Large intestine (tissue), 3 donors: ENCODE measurements at regions not wholly inside any gene's neighbourhood (a gene's known extent, or its start where the extent isn't known, plus 50 kb on each side); places are given as distances from the start of the nearest gene placed in this dataset.

Experiments
- DNase-seq, 2 donors: peaks; one replicate each; pipeline versions ENCODE4 v3.0.0 to v3.0.0-alpha.2; 2013
- H3K27ac ChIP-seq: one replicate; pipeline ENCODE4 v1.5.1; 2013; ENCODE audit warnings: low read length
- H3K27me3 ChIP-seq: 2 replicates; pipeline ENCODE4 v1.6.1; 2013; ENCODE audit warnings: low read length; ENCODE audit not compliant: control insufficient read depth, insufficient read depth
- H3K36me3 ChIP-seq: 2 replicates; pipeline ENCODE4 v1.6.1; 2013; ENCODE audit warnings: low read length; ENCODE audit not compliant: control insufficient read depth, insufficient read depth
- H3K4me1 ChIP-seq: one replicate; pipeline ENCODE4 v1.6.1; 2013; ENCODE audit warnings: low read length; ENCODE audit not compliant: control insufficient read depth, insufficient read depth
- H3K4me3 ChIP-seq: one replicate; pipeline ENCODE4 v1.5.1; 2013; ENCODE audit warnings: low read length
- H3K9me3 ChIP-seq: one replicate; pipeline ENCODE4 v1.6.1; 2013; ENCODE audit warnings: mild to moderate bottlenecking, low read depth, low read length, moderate library complexity; ENCODE audit not compliant: control insufficient read depth
- WGBS: methylation state at CpG from one replicate; pipeline ENCODE4 v1.1.5; 2013; ENCODE audit warnings: low lambda C conversion rate; ENCODE audit not compliant: insufficient coverage; 5-methylcytosine and 5-hydroxymethylcytosine counted together

DNA sequence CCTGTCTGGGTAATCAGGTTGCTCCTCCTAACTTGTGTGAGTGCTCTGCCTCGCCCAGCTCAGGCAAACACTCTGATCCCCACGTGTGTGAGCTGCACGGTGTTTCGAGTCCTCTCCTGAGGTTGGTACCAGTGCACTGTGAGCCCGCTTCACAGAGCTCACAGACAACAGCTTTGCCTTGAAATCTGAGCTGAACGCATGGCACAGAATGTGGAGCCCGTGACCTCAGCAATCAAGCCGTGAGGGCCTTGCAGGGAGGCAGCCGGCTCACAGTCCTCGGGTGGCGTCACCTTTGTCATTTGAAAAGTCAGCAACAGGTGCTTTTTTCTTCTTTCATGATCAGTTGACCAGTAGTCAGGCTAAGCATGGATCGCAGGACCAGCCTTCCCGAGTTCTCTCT lies 60.2 kb upstream of the ADGRA1 start:
- no peak for DNase-seq
- H3K4me3 ChIP-seq = no peak overlapping the region
- peaks cover 3% of the 10 kb centered on the region for H3K9me3 ChIP-seq
- no peaks in the 10 kb centered on the region for H3K36me3 ChIP-seq
- no peak overlapping the region for H3K27ac ChIP-seq
- no CpG with 5 or more reads among the region's 13 CpGs for WGBS
- no peaks in the 10 kb centered on the region for H3K4me1 ChIP-seq
- peaks cover 30% of the 10 kb centered on the region for H3K27me3 ChIP-seq

DNA sequence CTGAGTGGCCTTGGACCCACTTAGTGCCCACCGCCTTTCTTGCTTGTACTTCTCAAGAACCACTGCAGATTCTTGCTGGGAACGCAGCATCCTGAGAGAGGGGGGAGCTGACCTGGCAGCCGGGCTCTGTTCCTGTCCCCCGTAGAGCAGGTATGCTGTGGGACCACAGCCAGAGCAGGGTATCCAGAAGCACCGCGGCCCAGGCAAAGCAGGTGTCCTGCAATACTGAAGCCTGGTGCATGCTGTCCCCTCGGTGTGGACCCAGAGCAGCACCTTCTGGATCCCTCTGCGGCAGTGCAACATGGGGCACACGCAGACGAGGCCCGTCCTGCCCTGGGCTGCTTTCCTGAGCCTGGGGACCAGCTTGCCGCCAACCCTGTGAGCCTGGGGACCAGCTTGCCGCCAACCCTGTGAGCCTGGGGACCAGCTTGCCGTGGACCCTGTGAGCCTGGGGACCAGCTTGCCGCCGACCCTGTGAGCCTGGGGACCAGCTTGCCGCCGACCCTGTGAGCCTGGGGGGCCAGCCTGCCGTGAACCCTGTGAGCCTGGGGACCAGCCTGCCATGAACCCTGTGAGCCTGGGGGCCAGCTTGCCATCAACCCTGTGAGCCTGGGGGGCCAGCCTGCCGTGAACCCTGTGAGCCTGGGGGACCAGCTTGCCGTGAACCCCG lies 60.9 kb upstream of the ADGRA1 start:
- Histone ChIP-seq H3K4me1 (no peaks in the 10 kb centered on the region), H3K27me3 (peaks cover 30% of the 10 kb centered on the region)
- WGBS = no CpG with 5 or more reads among the region's 22 CpGs

GRCh38 chr10:133026171-133026570 lies 61.6 kb upstream of the ADGRA1 start:
- no peak overlapping the region for H3K27ac ChIP-seq

More for the DNA sequence above, 60.9 kb upstream of the ADGRA1 start:
- no peak overlapping the region for H3K4me3 ChIP-seq
- H3K36me3 ChIP-seq = no peaks in the 10 kb centered on the region
- DNase-seq = no peak
- H3K27ac ChIP-seq = no peak overlapping the region
- peaks cover 6% of the 10 kb centered on the region for H3K9me3 ChIP-seq

DNA sequence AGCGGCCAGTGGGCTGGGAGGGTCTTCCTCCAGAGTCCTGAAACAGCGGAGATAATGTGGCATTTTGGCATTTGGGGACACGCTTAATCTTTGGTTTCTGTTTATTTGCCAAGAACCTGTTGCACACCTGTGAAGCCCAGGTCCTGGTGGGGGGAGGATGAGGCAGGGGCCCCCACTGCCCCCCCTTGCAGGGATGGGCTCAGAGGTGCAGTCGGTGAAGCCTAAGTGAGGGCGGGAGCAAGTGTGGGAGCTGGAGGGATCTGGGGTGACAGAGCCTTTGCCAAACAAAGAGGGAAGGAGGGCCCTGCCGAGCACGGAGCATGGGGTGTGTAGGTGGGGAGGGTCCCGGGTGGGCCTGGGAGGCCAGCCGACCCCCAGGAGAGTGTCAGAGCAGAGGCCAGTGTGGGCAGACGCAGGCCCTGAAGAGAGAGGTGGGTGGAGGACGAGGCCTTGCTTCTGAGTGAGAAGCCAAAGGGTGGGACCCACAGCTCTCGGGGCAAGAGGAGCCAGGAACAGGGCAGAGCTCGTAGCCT lies 62.1 kb upstream of the ADGRA1 start:
- Histone ChIP-seq H3K27me3 (peaks cover 27% of the 10 kb centered on the region), H3K36me3 (no peaks in the 10 kb centered on the region), H3K27ac (no peak overlapping the region), H3K4me1 (no peaks in the 10 kb centered on the region), H3K9me3 (peaks cover 8% of the 10 kb centered on the region), H3K4me3 (no peak overlapping the region)
- no peak for DNase-seq
- whole genome bisulfite sequencing = no CpG with 5 or more reads among the region's 13 CpGs

More at GRCh38 chr10:133026171-133026570, 61.6 kb upstream of the ADGRA1 start:
- no peak overlapping the region for H3K4me3 ChIP-seq
- H3K27me3 ChIP-seq = peaks cover 30% of the 10 kb centered on the region
- peaks cover 7% of the 10 kb centered on the region for H3K9me3 ChIP-seq
- DNase-seq = no peak
- H3K4me1 ChIP-seq = no peaks in the 10 kb centered on the region
- WGBS = 40% methylated on average over 1 of the region's 10 CpGs
- H3K36me3 ChIP-seq = no peaks in the 10 kb centered on the region

DNA sequence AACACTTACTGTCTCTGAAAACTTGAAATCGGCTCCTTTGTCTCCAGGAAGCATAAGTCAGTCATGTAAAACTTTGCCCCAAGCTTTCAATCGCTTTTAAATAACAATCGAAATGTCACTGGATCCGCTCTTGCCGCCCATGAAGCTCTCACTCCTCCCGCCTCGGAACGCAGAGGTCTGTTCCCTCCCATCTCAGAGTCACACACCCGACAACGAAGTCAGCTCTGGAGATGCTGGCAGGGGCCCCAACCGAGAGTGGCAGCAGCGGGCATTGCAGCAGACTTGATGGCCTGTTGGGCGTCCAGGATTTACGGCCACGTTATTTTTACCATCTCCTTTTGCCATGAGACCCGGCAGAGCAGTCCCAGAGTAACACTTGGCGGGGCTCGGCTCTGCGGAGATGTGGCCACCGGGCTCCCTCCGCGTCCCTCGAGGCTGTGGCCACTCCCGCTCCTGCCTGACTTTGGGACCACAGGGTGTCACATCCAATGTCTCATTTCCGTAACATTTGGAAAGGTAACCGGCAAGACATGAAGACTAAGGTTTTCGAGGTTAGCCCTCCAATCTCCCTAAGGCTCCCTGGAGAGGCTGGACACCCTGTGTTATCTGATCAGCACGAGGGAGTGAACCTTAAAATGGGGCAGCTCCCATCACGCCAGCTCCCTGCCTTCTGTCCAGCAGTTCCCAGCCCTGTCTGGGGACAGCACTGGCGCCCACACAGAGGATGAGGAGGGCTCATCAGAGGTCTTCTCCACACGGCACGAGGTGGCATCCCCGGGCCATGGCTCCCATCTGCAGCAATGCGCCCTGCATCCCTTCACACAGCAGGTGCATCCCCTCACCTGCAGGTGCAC lies 62.8 kb upstream of the ADGRA1 start:
- H3K27me3 ChIP-seq = peaks cover 22% of the 10 kb centered on the region
- no peak overlapping the region for H3K27ac ChIP-seq
- no peaks in the 10 kb centered on the region for H3K4me1 ChIP-seq
- H3K9me3 ChIP-seq = peaks cover 9% of the 10 kb centered on the region
- H3K4me3 ChIP-seq = no peak overlapping the region
- no peaks in the 10 kb centered on the region for H3K36me3 ChIP-seq
- no CpG with 5 or more reads among the region's 34 CpGs for WGBS
- DNase-seq = no peak

DNA sequence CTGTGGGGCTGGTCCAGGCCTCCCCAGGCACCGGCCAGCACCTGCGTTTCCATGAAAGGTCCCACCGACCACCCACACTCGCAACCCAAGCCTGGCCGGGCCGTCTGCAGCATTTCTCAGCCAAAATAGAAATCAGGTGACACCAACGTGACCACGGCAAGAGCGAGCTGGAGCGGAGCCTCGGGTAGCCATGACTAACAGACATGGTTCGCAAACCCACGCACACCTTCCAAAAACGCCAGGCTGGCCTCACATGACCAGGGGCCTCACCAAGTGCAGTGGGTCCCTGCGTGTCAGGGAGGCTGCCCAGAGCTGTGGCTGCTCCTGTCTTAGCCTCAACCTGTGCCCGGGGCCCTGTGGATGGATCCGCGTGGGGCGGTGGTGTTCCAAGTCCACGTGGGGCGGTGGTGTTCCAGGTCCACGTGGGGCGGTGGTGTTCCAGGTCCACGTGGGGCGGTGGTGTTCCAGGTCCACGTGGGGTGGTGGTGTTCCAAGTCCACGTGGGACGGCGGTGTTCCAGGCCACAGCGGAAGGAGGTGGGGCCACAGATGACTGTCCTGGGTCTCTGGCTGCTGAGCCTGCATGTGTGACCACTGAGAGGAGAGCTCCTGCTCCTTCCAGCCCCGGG lies 64.4 kb upstream of the ADGRA1 start:
- H3K36me3 ChIP-seq = no peaks in the 10 kb centered on the region
- H3K4me3 ChIP-seq = no peak overlapping the region
- 100% methylated on average over 2 of the region's 31 CpGs for WGBS
- DNase-seq = no peak
- H3K27me3 ChIP-seq = peaks cover 14% of the 10 kb centered on the region
- no peak overlapping the region for H3K27ac ChIP-seq
- no peaks in the 10 kb centered on the region for H3K4me1 ChIP-seq
- H3K9me3 ChIP-seq = peaks cover 9% of the 10 kb centered on the region

DNA sequence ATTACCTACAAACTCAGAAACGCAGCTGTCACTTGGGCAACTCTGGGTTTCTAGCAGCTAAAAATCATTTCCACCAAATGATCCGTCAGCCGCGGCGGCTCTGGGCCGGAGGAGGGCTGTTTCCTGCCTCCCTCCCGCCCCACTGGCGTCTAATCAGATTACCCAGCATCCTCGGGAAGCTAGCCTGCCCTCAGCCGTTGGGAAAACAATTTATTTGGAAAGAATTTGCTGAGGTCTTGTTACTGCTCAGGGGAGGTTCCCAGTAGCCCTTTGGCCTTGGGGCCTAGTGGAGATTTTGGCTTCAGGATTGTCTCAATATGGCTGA lies 65.0 kb upstream of the ADGRA1 start:
- Histone ChIP-seq H3K36me3 (no peaks in the 10 kb centered on the region), H3K4me1 (no peaks in the 10 kb centered on the region), H3K4me3 (no peak overlapping the region), H3K9me3 (peaks cover 9% of the 10 kb centered on the region), H3K27me3 (peaks cover 12% of the 10 kb centered on the region), H3K27ac (no peak overlapping the region)
- peak in 1 of 2 donors; percentile 22 for DNase-seq
- no CpG with 5 or more reads among the region's 10 CpGs for WGBS

DNA sequence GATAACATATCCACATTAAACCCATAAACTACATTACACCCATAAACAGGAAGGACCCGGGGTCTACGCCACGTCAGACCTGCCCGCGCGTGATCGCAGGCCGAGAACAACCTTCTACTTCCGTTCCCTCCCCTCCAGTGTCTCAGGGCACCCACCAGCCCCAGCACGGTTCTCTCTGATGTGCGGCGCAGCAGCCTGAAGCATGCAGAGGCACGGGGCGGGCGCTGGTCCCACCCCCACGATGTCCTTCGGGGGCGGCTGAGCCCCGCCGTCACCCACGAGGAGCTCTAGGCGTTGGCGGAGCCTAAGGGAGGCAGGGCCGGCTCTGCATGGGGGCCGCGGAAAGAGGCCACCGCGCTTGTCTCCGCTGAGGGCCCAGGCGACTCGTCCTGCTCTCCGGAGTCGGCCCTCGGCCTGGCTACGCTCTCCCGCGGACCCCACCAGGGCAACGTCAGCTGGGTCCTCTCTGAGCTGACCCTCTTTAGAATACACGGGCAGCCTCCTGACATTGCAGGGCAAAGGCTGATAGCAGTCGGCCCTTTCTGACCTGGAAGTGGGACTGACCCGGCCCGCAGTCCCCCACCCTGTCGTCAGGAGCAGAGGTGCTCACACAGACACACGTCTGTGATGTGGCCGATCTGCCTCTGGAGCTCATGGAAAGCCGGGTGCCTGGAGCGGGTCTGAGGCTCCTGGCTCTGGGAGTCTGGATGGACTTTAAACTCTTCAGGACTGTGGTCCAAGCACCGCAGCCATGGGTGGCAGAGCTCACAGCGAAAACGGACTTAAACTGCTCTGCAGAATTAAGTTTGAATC lies 65.6 kb upstream of the ADGRA1 start:
- WGBS = no CpG with 5 or more reads among the region's 50 CpGs
- Histone ChIP-seq H3K27me3 (peaks cover 7% of the 10 kb centered on the region), H3K9me3 (peaks cover 9% of the 10 kb centered on the region), H3K27ac (no peak overlapping the region), H3K36me3 (no peaks in the 10 kb centered on the region), H3K4me3 (no peak overlapping the region), H3K4me1 (no peaks in the 10 kb centered on the region)
- no peak for DNase-seq

- peaks cover 9% of the 10 kb centered on the region for H3K9me3 ChIP-seq
- H3K27ac ChIP-seq = no peak overlapping the region
- H3K36me3 ChIP-seq = no peaks in the 10 kb centered on the region
- H3K4me3 ChIP-seq = no peak overlapping the region
- WGBS = 90% methylated on average over 2 of the region's 52 CpGs
- H3K27me3 ChIP-seq = no peaks in the 10 kb centered on the region
- H3K4me1 ChIP-seq = no peaks in the 10 kb centered on the region
- DNase-seq = no peak
Observed at GRCh38 chr10:133021116-133021962, 66.4 kb upstream of the ADGRA1 start.
